ENCODE measurements at regions not wholly inside any gene's neighbourhood (a gene's known extent, or its start where the extent isn't known, plus 50 kb on each side); places are given as distances from the start of the nearest gene placed in this dataset.

- no peak for DNase-seq
Observed at GRCh38 chr13:85373322-85373721, 425.9 kb downstream of the SLITRK6 start.

GRCh38 chr13:85371254-85371653 lies 428.0 kb downstream of the SLITRK6 start:
- no peak for DNase-seq

- no peak for DNase-seq
Observed at GRCh38 chr13:85368686-85369085, 430.5 kb downstream of the SLITRK6 start.

- no peak for DNase-seq
Observed at GRCh38 chr13:85367887-85368286, 431.3 kb downstream of the SLITRK6 start.

GRCh38 chr13:85366759-85367417 lies 432.3 kb downstream of the SLITRK6 start:
- DNase-seq = no peak

DNA sequence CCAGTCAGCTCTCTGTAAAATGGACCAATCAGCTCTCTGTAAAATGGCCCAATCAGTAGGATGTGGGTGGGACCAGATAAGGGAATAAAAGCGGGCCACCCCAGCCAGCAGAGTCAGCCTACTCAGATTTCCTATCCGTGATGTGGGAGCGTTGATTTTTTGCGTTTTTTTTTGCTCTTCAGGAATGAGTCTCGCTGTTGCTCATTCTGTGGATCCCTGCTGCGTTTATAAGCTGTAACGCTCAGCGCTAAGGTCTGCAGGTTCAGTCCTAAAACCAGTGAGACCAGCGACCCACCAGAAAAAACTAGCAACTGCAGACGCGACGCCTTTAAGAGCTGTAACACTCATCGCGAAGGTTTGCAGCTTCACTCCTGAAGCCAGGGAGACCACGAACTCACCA lies 435.7 kb downstream of the SLITRK6 start:
- DNase-seq = no peak

- no peak for DNase-seq
Observed at GRCh38 chr13:85362980-85363379, 436.2 kb downstream of the SLITRK6 start.

DNA sequence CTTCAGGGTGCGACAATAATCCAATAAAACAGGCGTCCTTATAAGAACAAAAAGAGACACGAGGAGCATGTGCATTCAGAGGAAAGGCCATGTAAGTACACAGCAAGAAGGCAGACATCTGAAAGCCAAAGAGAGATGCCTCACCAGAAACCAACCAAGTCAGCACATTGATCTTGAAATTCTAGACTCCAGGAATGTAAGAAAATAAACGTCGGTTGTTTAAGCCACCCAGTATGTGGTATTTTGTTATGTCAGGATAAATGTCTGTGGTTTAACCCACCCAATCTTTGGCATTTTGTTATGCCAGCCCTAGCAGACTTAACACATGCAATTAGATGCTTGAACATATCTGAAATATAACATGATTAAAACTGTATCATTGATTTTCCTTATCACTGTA lies 452.0 kb downstream of the SLITRK6 start:
- DNase-seq = no peak

DNA sequence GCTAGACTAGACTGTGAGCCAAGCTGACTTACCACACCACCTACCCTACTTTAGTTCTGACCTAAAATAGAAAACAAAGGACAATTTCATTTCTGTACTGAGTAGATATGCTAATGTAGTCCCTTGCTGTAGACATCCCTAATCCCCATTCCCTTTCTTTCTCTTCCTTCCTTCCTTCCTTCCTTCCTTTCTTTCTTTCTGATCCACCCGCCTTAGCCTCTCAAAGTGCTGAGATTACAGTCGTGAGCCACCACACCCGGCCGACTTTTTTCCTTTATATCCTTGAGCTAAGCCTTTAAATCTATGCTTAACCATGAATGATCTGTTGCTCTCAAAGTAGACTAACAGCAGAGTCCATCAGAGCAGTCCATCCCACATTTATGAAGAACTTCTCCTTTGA lies 465.0 kb downstream of the SLITRK6 start:
- no peak for DNase-seq

DNA sequence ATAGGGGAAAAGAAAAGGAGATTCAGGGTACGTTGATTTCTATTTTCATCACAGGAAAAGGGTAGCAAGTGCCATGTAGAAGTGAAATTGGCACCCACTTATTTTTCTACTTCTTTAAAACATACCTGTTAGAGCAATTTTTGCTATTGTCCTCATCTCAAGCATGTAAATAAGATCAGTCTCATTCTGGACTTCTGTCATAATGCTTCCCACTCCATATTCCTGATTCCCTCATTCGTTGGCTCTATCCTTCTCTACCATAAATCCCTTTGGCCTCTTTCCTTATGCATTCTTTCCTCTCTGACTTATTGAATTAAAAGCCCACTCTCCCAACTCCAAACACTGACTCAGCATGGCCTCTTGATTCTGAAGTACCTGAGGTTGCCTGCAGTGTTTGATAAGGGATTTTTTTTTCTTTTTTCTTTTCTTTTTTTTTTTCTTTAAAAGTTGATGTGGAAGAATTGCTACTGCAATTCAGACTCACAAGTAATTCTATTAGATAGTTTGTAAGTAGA lies 465.7 kb downstream of the SLITRK6 start:
- DNase-seq = no peak

DNA sequence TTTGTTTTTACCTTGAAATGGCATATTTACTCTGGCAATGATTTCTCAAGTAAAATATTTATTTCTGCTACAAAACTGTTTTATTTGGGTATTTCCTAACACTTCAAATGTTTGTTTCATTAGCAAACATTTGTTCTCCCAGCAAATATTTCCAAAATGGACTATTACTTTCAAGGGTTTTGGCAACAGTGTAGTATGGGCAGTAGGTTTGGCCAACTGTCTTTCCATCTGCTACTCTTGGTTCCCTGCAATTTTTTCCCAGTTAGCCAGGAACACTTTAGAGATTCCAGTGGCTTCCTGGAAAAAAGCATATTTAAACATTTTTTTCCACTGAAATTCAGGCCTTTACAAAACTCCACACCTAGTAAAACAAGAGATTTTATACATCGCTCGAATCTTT lies 466.6 kb downstream of the SLITRK6 start:
- DNase-seq = no peak

DNA sequence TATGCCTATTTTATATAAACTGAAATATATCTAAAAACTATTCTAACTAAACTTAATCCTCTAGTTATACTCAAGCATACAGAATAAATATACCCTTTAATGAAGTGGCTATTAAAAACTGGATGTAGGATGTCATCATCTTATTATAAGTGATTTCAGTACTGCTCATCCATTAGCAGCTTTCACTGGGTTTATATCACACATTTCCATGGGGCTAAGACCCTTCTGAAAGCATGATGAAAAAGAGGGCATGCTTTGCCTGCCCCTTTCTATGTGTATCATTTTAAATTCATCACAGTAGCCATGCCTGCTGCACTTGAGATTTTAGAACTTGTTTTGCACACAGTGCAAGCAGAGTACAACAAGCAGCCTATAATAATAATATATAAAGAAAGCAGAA lies 477.5 kb downstream of the SLITRK6 start:
- DNase-seq = no peak

DNA sequence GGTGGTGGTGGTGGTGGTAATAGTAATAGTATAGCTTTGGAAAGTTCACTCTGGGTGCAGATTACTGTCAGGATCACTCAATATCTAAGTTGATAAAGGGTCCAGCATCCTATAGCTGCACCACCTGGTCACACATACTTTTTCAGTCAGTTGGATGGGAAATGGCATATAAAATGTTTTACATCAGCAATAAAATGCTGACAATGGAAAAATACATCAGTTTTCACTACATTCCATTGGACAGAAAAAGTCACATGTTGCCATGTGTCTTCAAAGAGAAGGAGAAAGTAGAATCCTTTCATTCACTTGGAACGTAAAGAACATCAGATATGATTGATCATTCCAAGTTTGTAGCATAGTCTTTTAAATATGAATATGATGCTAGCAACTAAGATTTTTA lies 481.4 kb downstream of the SLITRK6 start:
- DNase-seq = no peak

DNA sequence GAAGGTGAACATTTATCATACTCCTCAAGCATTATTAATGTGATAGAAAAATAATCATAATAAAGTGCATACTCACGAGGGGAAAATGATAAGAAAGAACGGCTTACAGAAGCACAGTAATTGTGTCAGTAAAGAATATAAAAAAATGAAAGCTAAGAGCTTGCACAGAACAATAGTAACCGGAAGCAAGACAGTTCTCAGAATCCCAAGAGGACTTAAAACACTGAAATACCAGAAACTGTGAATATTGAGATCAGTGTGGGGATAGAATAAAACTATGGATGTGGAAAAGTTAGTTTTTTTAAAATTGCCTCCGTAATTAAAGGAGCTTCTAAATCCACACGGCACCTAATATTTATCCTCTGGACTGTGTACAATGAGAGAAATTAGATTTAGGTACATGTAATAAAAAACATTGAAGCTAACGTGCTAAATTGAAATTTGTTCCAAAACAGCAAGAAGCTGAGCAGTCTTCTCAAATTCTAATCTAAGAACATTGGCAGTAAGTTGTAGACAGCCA lies 482.7 kb downstream of the SLITRK6 start:
- DNase-seq = no peak

- DNase-seq = no peak
Observed at GRCh38 chr13:85314686-85315085, 484.5 kb downstream of the SLITRK6 start.

GRCh38 chr13:85313761-85314503 lies 485.3 kb downstream of the SLITRK6 start:
- DNase-seq = no peak

GRCh38 chr13:85312071-85312470 lies 487.1 kb downstream of the SLITRK6 start:
- DNase-seq = no peak

- no peak for DNase-seq
Observed at GRCh38 chr13:85303630-85304029, 495.6 kb downstream of the SLITRK6 start.

DNA sequence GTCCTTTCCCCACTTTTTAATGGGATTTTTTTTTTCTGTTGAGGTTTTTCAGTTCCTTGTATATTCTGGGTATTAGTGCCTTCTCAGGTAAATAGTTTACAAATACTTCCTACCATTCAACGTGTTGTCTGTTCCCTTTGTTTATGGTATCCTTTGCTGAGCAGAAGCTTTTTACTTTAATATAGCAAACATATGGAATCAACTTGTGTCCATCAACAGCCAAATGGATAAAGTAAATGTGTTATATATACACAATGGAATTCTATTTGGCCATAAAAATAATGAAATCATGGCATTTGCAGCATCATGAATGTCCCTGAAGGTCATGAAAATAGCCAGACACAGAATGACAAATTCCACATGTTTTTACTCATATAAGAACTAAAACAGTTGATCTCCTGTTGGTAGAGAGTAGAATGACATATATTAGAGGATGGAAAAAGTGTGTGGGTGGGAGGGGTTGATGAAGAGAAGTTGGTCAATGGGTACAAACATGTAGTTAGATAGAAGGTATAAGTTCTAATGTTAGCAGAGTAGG lies 500.8 kb downstream of the SLITRK6 start:
- DNase-seq = no peak

GRCh38 chr13:85288698-85289097 lies 510.5 kb downstream of the SLITRK6 start:
- DNase-seq = no peak

GRCh38 chr13:85287528-85287927 lies 511.7 kb downstream of the SLITRK6 start:
- no peak for DNase-seq

- no peak for DNase-seq
Observed at GRCh38 chr13:85286081-85286480, 513.1 kb downstream of the SLITRK6 start.

GRCh38 chr13:85284349-85284748 lies 514.9 kb downstream of the SLITRK6 start:
- DNase-seq = no peak

DNA sequence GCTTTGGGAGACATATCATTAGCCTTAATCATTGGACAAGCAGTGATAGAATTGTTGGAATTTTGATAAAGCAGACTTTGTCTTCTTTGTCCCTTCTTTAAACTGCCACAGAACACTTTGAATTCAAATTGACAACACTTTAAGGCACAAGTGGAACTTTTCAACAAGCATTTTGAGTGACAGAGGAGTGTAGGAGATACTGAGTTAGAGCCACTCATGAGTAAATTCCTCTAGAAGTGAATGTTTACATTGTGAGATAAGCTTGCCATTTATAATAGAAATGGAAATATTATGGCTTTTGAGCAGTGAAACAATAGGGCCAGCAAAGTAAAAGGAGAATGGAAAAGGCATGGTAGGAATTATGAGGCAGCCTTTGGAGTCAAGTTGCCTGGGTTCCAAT lies 515.8 kb downstream of the SLITRK6 start:
- DNase-seq = no peak

Measured in T-helper 1 cell (primary cell).